ENCODE measurements at regions not wholly inside any gene's neighbourhood (a gene's known extent, or its start where the extent isn't known, plus 50 kb on each side); places are given as distances from the start of the nearest gene placed in this dataset.

- ChIA-PET CTCF (no interaction called here), POLR2A (no interaction called here)
- H3K4me1 Mint-ChIP-seq = peaks cover 17% of the 10 kb centered on the region
- Histone ChIP-seq H2AFZ (ENCODE audit: insufficient read depth, low read depth, low read length, poor library complexity, severe bottlenecking) (peak overlapping the region; percentile 28), H3K4me2 (replicated peaks; ENCODE audit: low read depth, low read length, poor library complexity, severe bottlenecking) (peak overlapping the region; percentile 8), H3K27me3 (replicated peaks in 1 of 4; ENCODE audit: control extremely low read depth in 1 of 4, control insufficient read depth in 3 of 4, insufficient read depth in 4 of 4, low read length in 3 of 4) (no peaks in the 10 kb centered on the region), H3K79me2 (ENCODE audit: control insufficient read depth, insufficient read depth, low read length) (no peaks in the 10 kb centered on the region), H3K4me3 (ENCODE audit: control extremely low read depth in 1 of 5, extremely low read depth in 1 of 5, insufficient read depth in 1 of 5, low read depth in 2 of 5, low read length in 4 of 5) (no peak overlapping the region), H3K9me3 (ENCODE audit: control extremely low read depth in 1 of 3, control insufficient read depth in 2 of 3, insufficient read depth in 1 of 3, low read length in 2 of 3) (peaks cover 0 to 19% (median 7%) of the 10 kb centered on the region in 3 donors), H3K4me1 (ENCODE audit: control insufficient read depth in 2 of 2, insufficient read depth in 2 of 2, low read length in 2 of 2) (peaks cover 0 to 4% of the 10 kb centered on the region in 2 donors), H4K20me1 (ENCODE audit: control insufficient read depth, insufficient read depth, low read length, poor library complexity, severe bottlenecking) (no peaks in the 10 kb centered on the region), H3K36me3 (replicated peaks in 1 of 2; ENCODE audit: control extremely low read depth in 1 of 2, control insufficient read depth in 1 of 2, extremely low read depth in 1 of 2, insufficient read depth in 2 of 2, low read length in 1 of 2) (no peaks in the 10 kb centered on the region), H3K27ac (ENCODE audit: low read length in 2 of 2) (no peak overlapping the region), H3K9ac (ENCODE audit: low read length) (no peak overlapping the region)
- no peaks in the 10 kb centered on the region for H3K27me3 Mint-ChIP-seq
- no peak overlapping the region for H3K27ac Mint-ChIP-seq
- DNase-seq (no peak), ATAC-seq (ENCODE audit: low read depth) (no peak)
- TF ChIP-seq CTCF (IDR thresholded peaks at IDR 0.05) (no peak), EZH2 (IDR thresholded peaks at IDR 0.05; ENCODE audit: borderline replicate concordance, insufficient read depth, low read depth, low read length, poor library complexity, severe bottlenecking) (no peak)
- intact Hi-C loops (cut with micrococcal nuclease) = no loop called here
- peaks cover 11% of the 10 kb centered on the region for H3K9me3 Mint-ChIP-seq (ENCODE audit: insufficient read depth)
- WGBS (ENCODE audit: insufficient coverage) = no CpG with 5 or more reads among the region's 3 CpGs
- H3K4me3 Mint-ChIP-seq = no peak overlapping the region
Measured at GRCh38 chr5:87051502-87052113, 216.1 kb upstream of the RASA1 start.

- Histone ChIP-seq H3K36me3 (replicated peaks in 1 of 2; ENCODE audit: control extremely low read depth in 1 of 2, control insufficient read depth in 1 of 2, extremely low read depth in 1 of 2, insufficient read depth in 2 of 2, low read length in 1 of 2) (no peaks in the 10 kb centered on the region), H2AFZ (ENCODE audit: insufficient read depth, low read depth, low read length, poor library complexity, severe bottlenecking) (no peak overlapping the region), H3K4me3 (ENCODE audit: control extremely low read depth in 1 of 5, extremely low read depth in 1 of 5, insufficient read depth in 1 of 5, low read depth in 2 of 5, low read length in 4 of 5) (no peak overlapping the region), H3K27me3 (replicated peaks in 1 of 4; ENCODE audit: control extremely low read depth in 1 of 4, control insufficient read depth in 3 of 4, insufficient read depth in 4 of 4, low read length in 3 of 4) (no peaks in the 10 kb centered on the region), H4K20me1 (ENCODE audit: control insufficient read depth, insufficient read depth, low read length, poor library complexity, severe bottlenecking) (no peaks in the 10 kb centered on the region), H3K79me2 (ENCODE audit: control insufficient read depth, insufficient read depth, low read length) (no peaks in the 10 kb centered on the region), H3K27ac (ENCODE audit: low read length in 2 of 2) (no peak overlapping the region), H3K9me3 (ENCODE audit: control extremely low read depth in 1 of 3, control insufficient read depth in 2 of 3, insufficient read depth in 1 of 3, low read length in 2 of 3) (peaks cover 0 to 18% (median 7%) of the 10 kb centered on the region in 3 donors), H3K4me2 (replicated peaks; ENCODE audit: low read depth, low read length, poor library complexity, severe bottlenecking) (no peak overlapping the region), H3K9ac (ENCODE audit: low read length) (no peak overlapping the region), H3K4me1 (ENCODE audit: control insufficient read depth in 2 of 2, insufficient read depth in 2 of 2, low read length in 2 of 2) (peaks cover 0 to 4% of the 10 kb centered on the region in 2 donors)
- peaks cover 17% of the 10 kb centered on the region for H3K4me1 Mint-ChIP-seq
- no peak overlapping the region for H3K27ac Mint-ChIP-seq
- no peak for ATAC-seq (ENCODE audit: low read depth)
- DNase-seq = no peak
- TF ChIP-seq CTCF (IDR thresholded peaks at IDR 0.05) (no peak), EZH2 (IDR thresholded peaks at IDR 0.05; ENCODE audit: borderline replicate concordance, insufficient read depth, low read depth, low read length, poor library complexity, severe bottlenecking) (no peak)
- no CpG with 5 or more reads among the region's 2 CpGs for WGBS (ENCODE audit: insufficient coverage)
- H3K27me3 Mint-ChIP-seq = no peaks in the 10 kb centered on the region
- intact Hi-C loops (cut with micrococcal nuclease) = no loop called here
- H3K4me3 Mint-ChIP-seq = no peak overlapping the region
- peaks cover 11% of the 10 kb centered on the region for H3K9me3 Mint-ChIP-seq (ENCODE audit: insufficient read depth)
- ChIA-PET CTCF (no interaction called here), POLR2A (no interaction called here)
Measured at GRCh38 chr5:87053146-87053545, 214.5 kb upstream of the RASA1 start.

Data from B cell (primary cell).